ENCODE measurements at regions not wholly inside any gene's neighbourhood (a gene's known extent, or its start where the extent isn't known, plus 50 kb on each side); places are given as distances from the start of the nearest gene placed in this dataset.

DNA sequence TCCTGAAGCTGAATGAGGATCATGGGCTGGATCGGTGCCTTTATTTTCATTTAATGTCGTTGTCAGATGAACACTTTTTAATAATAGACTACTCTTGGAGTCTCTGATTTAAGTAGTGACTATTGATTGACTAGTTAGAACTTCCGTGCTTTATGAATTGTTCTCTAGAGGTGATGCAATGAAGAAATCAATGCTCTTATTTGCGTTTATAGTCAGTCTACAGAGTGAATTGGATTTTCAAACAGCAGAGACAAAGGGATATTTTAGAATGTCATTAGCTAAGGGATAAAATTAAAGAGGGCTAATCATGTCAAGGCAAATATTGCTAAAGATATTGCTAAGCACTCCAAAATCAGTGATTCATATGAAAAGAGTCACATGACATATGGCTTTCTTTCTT, 652.0 kb upstream of the NRP1 start:
- no peak overlapping the region for H3K4me3 Mint-ChIP-seq
- POLR2A ChIA-PET: no interaction called here
- CTCF ChIA-PET: no interaction called here

GRCh38 chr10:33986016-33986415, 651.5 kb upstream of the NRP1 start:
- H3K27me3 Mint-ChIP-seq: no peaks in the 10 kb centered on the region
- no peak overlapping the region for H3K4me3 Mint-ChIP-seq
- Histone ChIP-seq H3K36me3 (replicated peaks in 1 of 2; ENCODE audit: control extremely low read depth in 1 of 2, control insufficient read depth in 1 of 2, extremely low read depth in 1 of 2, insufficient read depth in 2 of 2, low read length in 1 of 2) (no peaks in the 10 kb centered on the region), H3K79me2 (ENCODE audit: control insufficient read depth, insufficient read depth, low read length) (no peaks in the 10 kb centered on the region), H2AFZ (ENCODE audit: insufficient read depth, low read depth, low read length, poor library complexity, severe bottlenecking) (no peak overlapping the region), H3K27me3 (replicated peaks in 1 of 4; ENCODE audit: control extremely low read depth in 1 of 4, control insufficient read depth in 3 of 4, insufficient read depth in 4 of 4, low read length in 3 of 4) (no peaks in the 10 kb centered on the region), H3K4me2 (replicated peaks; ENCODE audit: low read depth, low read length, poor library complexity, severe bottlenecking) (no peak overlapping the region), H3K9ac (ENCODE audit: low read length) (no peak overlapping the region), H4K20me1 (ENCODE audit: control insufficient read depth, insufficient read depth, low read length, poor library complexity, severe bottlenecking) (no peaks in the 10 kb centered on the region), H3K27ac (ENCODE audit: low read length in 2 of 2) (no peak overlapping the region), H3K4me1 (ENCODE audit: control insufficient read depth in 2 of 2, insufficient read depth in 2 of 2, low read length in 2 of 2) (no peaks in the 10 kb centered on the region), H3K9me3 (ENCODE audit: control extremely low read depth in 1 of 3, control insufficient read depth in 2 of 3, insufficient read depth in 1 of 3, low read length in 2 of 3) (peaks cover 0 to 3% (median 0%) of the 10 kb centered on the region in 3 donors), H3K4me3 (ENCODE audit: control extremely low read depth in 1 of 5, extremely low read depth in 1 of 5, insufficient read depth in 1 of 5, low read depth in 2 of 5, low read length in 4 of 5) (no peak overlapping the region)
- peaks cover 7% of the 10 kb centered on the region for H3K9me3 Mint-ChIP-seq (ENCODE audit: insufficient read depth)
- TF ChIP-seq, protein P1, sequence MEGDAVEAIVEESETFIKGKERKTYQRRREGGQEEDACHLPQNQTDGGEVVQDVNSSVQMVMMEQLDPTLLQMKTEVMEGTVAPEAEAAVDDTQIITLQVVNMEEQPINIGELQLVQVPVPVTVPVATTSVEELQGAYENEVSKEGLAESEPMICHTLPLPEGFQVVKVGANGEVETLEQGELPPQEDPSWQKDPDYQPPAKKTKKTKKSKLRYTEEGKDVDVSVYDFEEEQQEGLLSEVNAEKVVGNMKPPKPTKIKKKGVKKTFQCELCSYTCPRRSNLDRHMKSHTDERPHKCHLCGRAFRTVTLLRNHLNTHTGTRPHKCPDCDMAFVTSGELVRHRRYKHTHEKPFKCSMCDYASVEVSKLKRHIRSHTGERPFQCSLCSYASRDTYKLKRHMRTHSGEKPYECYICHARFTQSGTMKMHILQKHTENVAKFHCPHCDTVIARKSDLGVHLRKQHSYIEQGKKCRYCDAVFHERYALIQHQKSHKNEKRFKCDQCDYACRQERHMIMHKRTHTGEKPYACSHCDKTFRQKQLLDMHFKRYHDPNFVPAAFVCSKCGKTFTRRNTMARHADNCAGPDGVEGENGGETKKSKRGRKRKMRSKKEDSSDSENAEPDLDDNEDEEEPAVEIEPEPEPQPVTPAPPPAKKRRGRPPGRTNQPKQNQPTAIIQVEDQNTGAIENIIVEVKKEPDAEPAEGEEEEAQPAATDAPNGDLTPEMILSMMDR (IDR thresholded peaks at IDR 0.05): no peak
- 86% methylated on average over 1 of the region's 4 CpGs for WGBS (ENCODE audit: insufficient coverage)
- intact Hi-C loops (cut with micrococcal nuclease): no loop called here
- no peak for DNase-seq
- no peak for ATAC-seq (ENCODE audit: low read depth)
- H3K27ac Mint-ChIP-seq: no peak overlapping the region
- POLR2A ChIA-PET: no interaction called here
- CTCF ChIA-PET: no interaction called here
- no peaks in the 10 kb centered on the region for H3K4me1 Mint-ChIP-seq

More for the DNA sequence above, 652.0 kb upstream of the NRP1 start:
- H4K20me1 ChIP-seq (ENCODE audit: control insufficient read depth, insufficient read depth, low read length, poor library complexity, severe bottlenecking): no peaks in the 10 kb centered on the region
- Mint-ChIP-seq H3K9me3 (ENCODE audit: insufficient read depth) (peaks cover 7% of the 10 kb centered on the region), H3K27me3 (no peaks in the 10 kb centered on the region), H3K4me1 (no peaks in the 10 kb centered on the region), H3K27ac (no peak overlapping the region)
- no peak overlapping the region for H3K4me2 ChIP-seq (replicated peaks; ENCODE audit: low read depth, low read length, poor library complexity, severe bottlenecking)
- H3K79me2 ChIP-seq (ENCODE audit: control insufficient read depth, insufficient read depth, low read length): no peaks in the 10 kb centered on the region
- H3K27ac ChIP-seq (ENCODE audit: low read length in 2 of 2): no peak overlapping the region
- H3K9me3 ChIP-seq (ENCODE audit: control extremely low read depth in 1 of 3, control insufficient read depth in 2 of 3, insufficient read depth in 1 of 3, low read length in 2 of 3): no peaks in the 10 kb centered on the region
- no peaks in the 10 kb centered on the region for H3K4me1 ChIP-seq (ENCODE audit: control insufficient read depth in 2 of 2, insufficient read depth in 2 of 2, low read length in 2 of 2)
- WGBS (ENCODE audit: insufficient coverage): 93% methylated on average over 2 of the region's 4 CpGs
- intact Hi-C loops (cut with micrococcal nuclease): no loop called here
- no peaks in the 10 kb centered on the region for H3K27me3 ChIP-seq (replicated peaks in 1 of 4; ENCODE audit: control extremely low read depth in 1 of 4, control insufficient read depth in 3 of 4, insufficient read depth in 4 of 4, low read length in 3 of 4)
- H3K9ac ChIP-seq (ENCODE audit: low read length): no peak overlapping the region
- H3K4me3 ChIP-seq (ENCODE audit: control extremely low read depth in 1 of 5, extremely low read depth in 1 of 5, insufficient read depth in 1 of 5, low read depth in 2 of 5, low read length in 4 of 5): no peak overlapping the region
- no peaks in the 10 kb centered on the region for H3K36me3 ChIP-seq (replicated peaks in 1 of 2; ENCODE audit: control extremely low read depth in 1 of 2, control insufficient read depth in 1 of 2, extremely low read depth in 1 of 2, insufficient read depth in 2 of 2, low read length in 1 of 2)
- TF ChIP-seq, protein P1 (IDR thresholded peaks at IDR 0.05): no peak
- TF ChIP-seq EZH2 (IDR thresholded peaks at IDR 0.05; ENCODE audit: borderline replicate concordance, insufficient read depth, low read depth, low read length, poor library complexity, severe bottlenecking): no peak
- ATAC-seq (ENCODE audit: low read depth) (no peak), DNase-seq (no peak)
- no peak overlapping the region for H2AFZ ChIP-seq (ENCODE audit: insufficient read depth, low read depth, low read length, poor library complexity, severe bottlenecking)

Measured in B cell (primary cell).